ENCODE measurements at regions not wholly inside any gene's neighbourhood (a gene's known extent, or its start where the extent isn't known, plus 50 kb on each side); places are given as distances from the start of the nearest gene placed in this dataset.
"Not testable (repeated sequence)": the region's sequence is repeated elsewhere in the genome, so short reads cannot be mapped to it uniquely, and the experiment has no call there.

DNA sequence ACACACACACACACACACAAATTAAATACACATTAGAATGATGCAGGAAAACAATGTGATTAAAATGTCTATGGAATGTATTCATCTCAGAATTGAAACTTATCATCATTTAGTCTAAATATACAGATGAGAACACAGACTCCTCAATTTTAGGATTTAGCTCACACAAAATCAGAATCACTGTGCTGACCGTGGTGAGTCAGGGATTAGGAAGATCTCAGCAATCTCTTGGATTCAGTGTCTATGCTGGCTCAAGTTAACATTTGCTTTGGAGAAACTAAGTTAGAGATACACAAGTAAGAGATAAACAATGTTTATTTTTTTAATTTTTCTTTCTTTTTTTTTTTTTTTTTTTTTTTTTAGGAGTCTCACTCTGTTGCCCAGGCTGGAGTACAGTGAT, 323.6 kb downstream of the KLF12 start:
- H3K4me3 ChIP-seq: no peak overlapping the region
- H3K36me3 ChIP-seq (replicated peaks; ENCODE audit: insufficient read depth, low read depth): no peaks in the 10 kb centered on the region
- H3K4me2 ChIP-seq: no peak overlapping the region
- no peaks in the 10 kb centered on the region for H3K79me2 ChIP-seq
- H3K9me3 ChIP-seq (ENCODE audit: low read depth): no peaks in the 10 kb centered on the region
- no peaks in the 10 kb centered on the region for H4K20me1 ChIP-seq (ENCODE audit: insufficient read depth, poor library complexity, severe bottlenecking)
- TF ChIP-seq CTCF (IDR thresholded peaks at IDR 0.05; ENCODE audit: poor library complexity) (no peak), EZH2phosphoT487 (IDR thresholded peaks at IDR 0.05; ENCODE audit: low read depth, severe bottlenecking, unreplicated experiment) (no peak), EZH2 (IDR thresholded peaks at IDR 0.05; ENCODE audit: borderline replicate concordance) (no peak)
- no peak overlapping the region for H2AFZ ChIP-seq
- DNase-seq (ENCODE audit: low spot score): no peak
- 90% methylated on average over 1 of the region's 1 CpG for WGBS (ENCODE audit: low lambda C conversion rate, missing lambda C conversion rate)
- H3K9me2 ChIP-seq (replicated peaks; ENCODE audit: insufficient read depth): no peaks in the 10 kb centered on the region
- H3K4me1 ChIP-seq (ENCODE audit: insufficient read depth): no peaks in the 10 kb centered on the region
- no peaks in the 10 kb centered on the region for H3K27me3 ChIP-seq
- no peak overlapping the region for H3K27ac ChIP-seq

GRCh38 chr13:73809561-73809960, 324.6 kb downstream of the KLF12 start:
- Histone ChIP-seq H3K4me1 (ENCODE audit: insufficient read depth) (no peaks in the 10 kb centered on the region), H3K9me2 (replicated peaks; ENCODE audit: insufficient read depth) (no peaks in the 10 kb centered on the region), H2AFZ (no peak overlapping the region), H3K36me3 (replicated peaks; ENCODE audit: insufficient read depth, low read depth) (no peaks in the 10 kb centered on the region), H3K9me3 (ENCODE audit: low read depth) (no peaks in the 10 kb centered on the region), H3K27me3 (no peaks in the 10 kb centered on the region), H3K4me2 (no peak overlapping the region), H4K20me1 (ENCODE audit: insufficient read depth, poor library complexity, severe bottlenecking) (no peaks in the 10 kb centered on the region), H3K4me3 (no peak overlapping the region), H3K27ac (no peak overlapping the region), H3K79me2 (no peaks in the 10 kb centered on the region)
- TF ChIP-seq EZH2 (IDR thresholded peaks at IDR 0.05; ENCODE audit: borderline replicate concordance) (no peak), EZH2phosphoT487 (IDR thresholded peaks at IDR 0.05; ENCODE audit: low read depth, severe bottlenecking, unreplicated experiment) (no peak), CTCF (IDR thresholded peaks at IDR 0.05; ENCODE audit: poor library complexity) (no peak)
- 65% methylated on average over 1 of the region's 1 CpG for WGBS (ENCODE audit: low lambda C conversion rate, missing lambda C conversion rate)
- DNase-seq (ENCODE audit: low spot score): no peak

GRCh38 chr13:73808318-73808717, 325.9 kb downstream of the KLF12 start:
- no peaks in the 10 kb centered on the region for H3K4me1 ChIP-seq (ENCODE audit: insufficient read depth)
- DNase-seq (ENCODE audit: low spot score): no peak
- H3K36me3 ChIP-seq (replicated peaks; ENCODE audit: insufficient read depth, low read depth): no peaks in the 10 kb centered on the region
- H3K27ac ChIP-seq: no peak overlapping the region
- H3K27me3 ChIP-seq: no peaks in the 10 kb centered on the region
- 86% methylated on average over 5 of the region's 5 CpGs for WGBS (ENCODE audit: low lambda C conversion rate, missing lambda C conversion rate)
- H2AFZ ChIP-seq: no peak overlapping the region
- no peaks in the 10 kb centered on the region for H3K9me2 ChIP-seq (replicated peaks; ENCODE audit: insufficient read depth)
- no peaks in the 10 kb centered on the region for H3K9me3 ChIP-seq (ENCODE audit: low read depth)
- no peak overlapping the region for H3K4me3 ChIP-seq
- no peaks in the 10 kb centered on the region for H3K79me2 ChIP-seq
- no peaks in the 10 kb centered on the region for H4K20me1 ChIP-seq (ENCODE audit: insufficient read depth, poor library complexity, severe bottlenecking)
- TF ChIP-seq EZH2 (IDR thresholded peaks at IDR 0.05; ENCODE audit: borderline replicate concordance): no peak
- H3K4me2 ChIP-seq: no peak overlapping the region

GRCh38 chr13:73805326-73805958, 328.8 kb downstream of the KLF12 start:
- WGBS (ENCODE audit: low lambda C conversion rate, missing lambda C conversion rate): 96% methylated on average over 6 of the region's 6 CpGs
- H3K9me2 ChIP-seq (replicated peaks; ENCODE audit: insufficient read depth); H3K4me3 ChIP-seq: not testable (repeated sequence)

More at GRCh38 chr13:73805326-73805958, 328.8 kb downstream of the KLF12 start:
- H3K27me3 ChIP-seq; H3K4me2 ChIP-seq; H3K79me2 ChIP-seq; H3K9me3 ChIP-seq (ENCODE audit: low read depth); H3K36me3 ChIP-seq (replicated peaks; ENCODE audit: insufficient read depth, low read depth); H4K20me1 ChIP-seq (ENCODE audit: insufficient read depth, poor library complexity, severe bottlenecking); H3K27ac ChIP-seq; DNase-seq (ENCODE audit: low spot score); H3K4me1 ChIP-seq (ENCODE audit: insufficient read depth); H2AFZ ChIP-seq: not testable (repeated sequence)

Data from hepatocyte (in vitro differentiated cells).